Fibroblast of skin of right quadriceps (primary cell): ENCODE measurements at regions not wholly inside any gene's neighbourhood (a gene's known extent, or its start where the extent isn't known, plus 50 kb on each side); places are given as distances from the start of the nearest gene placed in this dataset.

Experiments used
- DNase-seq: peaks from one replicate; pipeline ENCODE4 v3.0.0-alpha.2; 2013

DNA sequence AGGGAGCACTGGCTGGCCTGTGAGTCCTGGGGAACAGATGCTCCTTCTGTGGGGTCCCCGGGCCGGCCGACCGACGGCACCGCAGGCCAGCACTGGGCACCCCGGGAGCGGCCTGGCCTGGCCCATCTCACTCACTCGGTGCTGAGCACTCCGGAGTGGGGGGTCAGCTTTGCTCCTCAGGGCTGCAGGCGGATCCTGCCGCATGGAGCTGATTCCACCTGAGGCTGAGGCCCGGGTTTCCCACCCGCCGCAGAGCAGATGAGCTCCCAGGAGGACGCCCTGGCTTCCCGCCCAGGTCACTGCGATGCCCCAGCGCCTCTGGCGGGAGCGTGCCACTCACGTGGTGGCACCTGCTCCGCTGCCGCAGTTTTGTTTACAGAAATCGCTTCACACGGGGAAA, 418.6 kb downstream of the GALR1 start:
- no peak for DNase-seq

DNA sequence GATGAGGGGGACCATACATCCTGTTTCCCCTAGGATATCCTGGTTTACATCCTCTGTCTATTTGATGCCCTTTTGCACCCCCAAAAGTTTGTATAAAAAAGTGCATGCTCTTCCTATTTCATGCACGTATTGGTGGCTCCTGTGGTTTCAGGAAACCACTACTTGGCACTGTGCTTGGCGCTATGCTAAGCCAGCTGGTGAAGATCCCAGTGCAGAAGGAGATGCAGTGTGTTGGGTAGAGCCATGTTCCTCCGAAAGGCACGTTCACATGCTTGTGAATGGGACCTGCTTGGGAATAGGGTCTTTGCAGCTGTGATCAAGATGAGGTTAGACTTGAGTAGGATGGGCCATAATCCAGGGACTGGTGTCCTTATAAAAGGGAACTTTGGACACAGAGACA, 419.7 kb downstream of the GALR1 start:
- no peak for DNase-seq

DNA sequence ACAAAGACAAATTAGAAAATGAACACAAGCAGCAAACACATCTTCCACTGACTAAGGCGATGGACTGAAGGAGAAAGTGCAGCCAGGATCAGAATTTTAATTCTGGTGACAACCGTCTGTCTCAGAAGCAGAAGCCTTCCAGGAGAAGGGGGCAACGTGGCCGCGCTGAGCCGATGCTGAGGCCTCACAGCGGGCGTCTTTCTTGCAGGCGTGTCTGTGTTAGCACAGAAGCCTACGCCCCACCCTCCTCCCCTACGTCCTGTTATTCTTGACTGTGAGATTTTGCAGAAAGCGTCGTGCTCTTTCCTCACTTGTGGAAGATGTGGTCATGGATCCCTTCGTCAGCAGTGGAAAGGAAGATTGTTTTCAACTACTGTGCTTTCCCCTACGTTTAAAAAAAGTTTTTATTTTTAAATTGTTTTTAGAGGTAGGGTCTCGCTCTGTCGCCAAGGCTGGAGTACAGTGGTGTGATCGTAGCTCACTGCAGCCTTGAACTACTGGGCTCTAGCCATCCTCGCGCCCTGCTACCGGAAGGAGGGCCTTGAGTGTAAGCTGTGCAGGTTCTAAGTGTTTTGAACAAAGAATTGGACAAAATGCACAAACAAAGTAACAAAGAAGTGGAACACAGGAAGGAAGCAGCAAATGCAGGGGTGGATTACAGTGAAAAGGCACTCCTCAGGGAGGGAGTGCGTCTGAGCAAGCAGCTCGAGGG, 422.0 kb downstream of the GALR1 start:
- DNase-seq: no peak

DNA sequence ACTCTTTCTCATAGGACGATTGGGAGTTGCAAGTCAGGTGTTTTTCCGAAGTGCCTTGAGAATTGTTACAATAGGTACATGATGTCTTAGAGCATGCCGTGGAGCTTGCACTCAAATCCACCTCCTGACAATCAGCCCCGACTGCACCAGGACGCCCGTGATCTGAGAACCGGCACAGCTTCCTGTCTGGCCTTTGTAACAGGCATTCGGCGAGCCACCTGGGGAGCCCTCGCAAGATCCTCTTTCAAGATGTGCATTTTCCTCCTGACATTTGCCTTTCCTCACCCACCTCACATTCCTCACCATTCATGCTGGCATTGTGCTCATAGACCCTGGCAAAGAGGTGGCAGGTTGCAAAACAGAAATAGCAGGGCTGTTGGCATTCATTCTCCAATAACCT, 427.3 kb downstream of the GALR1 start:
- DNase-seq: no peak

GRCh38 chr18:77677536-77677935, 427.9 kb downstream of the GALR1 start:
- no peak for DNase-seq

GRCh38 chr18:77679869-77680268, 430.2 kb downstream of the GALR1 start:
- DNase-seq: no peak

GRCh38 chr18:77700051-77700450, 450.4 kb downstream of the GALR1 start:
- DNase-seq: no peak

DNA sequence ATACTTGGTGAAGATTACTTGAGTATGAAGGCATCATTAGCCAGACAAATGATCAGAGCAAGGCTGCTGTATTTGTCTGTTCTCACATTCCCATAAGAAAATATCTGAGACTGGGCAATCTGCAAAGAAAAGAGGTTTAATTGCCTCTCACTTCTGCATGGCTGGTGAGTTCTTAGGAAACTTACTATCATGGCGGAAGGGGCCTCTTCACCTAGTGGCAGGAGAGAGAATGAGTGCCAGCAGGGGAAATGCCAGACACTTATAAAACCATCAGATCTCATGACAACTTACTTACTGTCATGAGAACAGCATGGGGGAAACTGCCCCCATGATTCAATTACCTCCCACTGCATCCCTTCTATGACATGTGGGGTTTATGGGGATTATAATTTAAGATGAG, 452.3 kb downstream of the GALR1 start:
- no peak for DNase-seq

- no peak for DNase-seq
Measured at GRCh38 chr18:77702686-77703085, 453.0 kb downstream of the GALR1 start.

- no peak for DNase-seq
Measured at GRCh38 chr18:77705301-77705700, 455.7 kb downstream of the GALR1 start.

GRCh38 chr18:77708826-77709506, 459.3 kb downstream of the GALR1 start:
- DNase-seq: peak; percentile 16

GRCh38 chr18:77711096-77711495, 461.4 kb downstream of the GALR1 start:
- no peak for DNase-seq

- DNase-seq: no peak
Measured at GRCh38 chr18:77714716-77715115, 465.1 kb downstream of the GALR1 start.

GRCh38 chr18:77716282-77716681, 466.6 kb downstream of the GALR1 start:
- DNase-seq: no peak

GRCh38 chr18:77733292-77733903, 483.8 kb downstream of the GALR1 start:
- DNase-seq: no peak

GRCh38 chr18:77736842-77737241, 487.2 kb downstream of the GALR1 start:
- DNase-seq: no peak

DNA sequence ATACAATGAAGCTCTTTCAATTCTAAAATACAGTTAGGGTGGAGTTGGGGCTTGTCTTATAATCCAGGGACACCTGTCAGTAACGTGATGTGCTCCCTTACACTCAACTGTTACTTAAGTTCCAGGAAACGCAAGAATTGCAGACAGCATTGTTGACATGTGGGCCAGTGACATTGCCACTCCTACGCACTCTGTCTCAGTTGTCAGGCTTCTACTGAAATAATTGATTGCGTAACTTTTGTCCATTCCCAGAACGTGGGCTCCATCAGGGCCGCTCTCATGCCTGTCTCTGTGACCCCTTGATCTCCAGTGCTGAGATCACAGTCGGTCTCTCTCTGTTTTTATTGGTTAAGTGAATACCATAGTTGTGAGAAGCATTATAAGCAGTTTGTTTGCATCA, 487.8 kb downstream of the GALR1 start:
- DNase-seq: no peak

GRCh38 chr18:77749089-77749488, 499.4 kb downstream of the GALR1 start:
- DNase-seq: no peak

DNA sequence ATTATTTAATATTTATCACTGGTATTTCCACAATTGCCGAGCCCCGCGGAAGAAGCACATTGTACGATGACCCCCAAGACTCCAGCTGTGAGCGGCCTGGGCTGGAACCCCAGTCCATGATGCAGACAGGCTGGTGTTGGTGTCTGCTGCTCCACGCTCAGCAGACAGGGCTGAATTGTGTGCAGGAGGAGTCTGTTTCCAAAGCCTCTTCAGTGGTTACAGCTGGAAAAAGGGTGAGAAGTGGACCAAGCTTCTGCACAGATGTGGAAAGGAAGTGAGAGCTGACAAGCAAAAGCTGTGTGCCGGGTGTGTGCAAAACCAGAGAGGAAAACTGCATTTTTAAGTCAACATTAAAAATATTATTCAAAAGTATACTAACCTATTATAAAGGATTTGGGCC, 500.4 kb downstream of the GALR1 start:
- DNase-seq: no peak

- no peak for DNase-seq
Measured at GRCh38 chr18:77754475-77755044, 504.9 kb downstream of the GALR1 start.

GRCh38 chr18:77755187-77755586, 505.5 kb downstream of the GALR1 start:
- no peak for DNase-seq

DNA sequence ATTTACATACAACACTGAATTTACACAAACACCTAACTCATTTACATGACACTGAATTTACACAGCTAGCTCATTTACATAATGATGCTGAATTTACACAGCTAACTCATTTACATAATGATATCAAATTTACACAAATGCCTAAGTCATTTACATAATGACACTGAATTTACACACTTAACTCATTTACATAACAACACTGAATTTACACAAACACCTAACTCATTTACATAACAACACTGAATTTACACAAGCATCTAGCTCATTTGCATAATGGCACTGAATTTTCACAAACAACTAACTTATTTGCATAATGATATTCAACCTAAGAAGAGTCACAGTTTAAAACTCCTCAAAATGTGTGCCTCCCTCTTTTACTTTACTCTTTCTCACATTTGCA, 511.7 kb downstream of the GALR1 start:
- DNase-seq: no peak

DNA sequence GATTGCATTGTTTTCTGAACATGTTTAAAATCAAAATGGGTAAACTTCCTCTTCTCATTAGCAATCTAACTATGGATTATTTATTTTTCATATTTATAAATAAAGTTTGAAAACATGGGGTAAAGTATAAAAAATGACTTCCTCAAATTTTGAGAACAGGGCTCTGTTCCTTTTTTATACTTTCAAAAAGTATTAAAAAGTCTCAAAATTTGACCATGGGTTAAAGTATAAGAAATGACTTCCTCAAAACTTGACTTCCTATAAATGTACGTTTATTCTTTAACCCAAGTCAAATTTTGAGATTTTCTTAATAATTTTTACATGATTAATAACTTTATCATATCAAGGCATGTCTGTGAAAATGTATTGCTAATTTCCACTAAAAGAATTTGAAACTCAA, 512.4 kb downstream of the GALR1 start:
- DNase-seq: no peak

DNA sequence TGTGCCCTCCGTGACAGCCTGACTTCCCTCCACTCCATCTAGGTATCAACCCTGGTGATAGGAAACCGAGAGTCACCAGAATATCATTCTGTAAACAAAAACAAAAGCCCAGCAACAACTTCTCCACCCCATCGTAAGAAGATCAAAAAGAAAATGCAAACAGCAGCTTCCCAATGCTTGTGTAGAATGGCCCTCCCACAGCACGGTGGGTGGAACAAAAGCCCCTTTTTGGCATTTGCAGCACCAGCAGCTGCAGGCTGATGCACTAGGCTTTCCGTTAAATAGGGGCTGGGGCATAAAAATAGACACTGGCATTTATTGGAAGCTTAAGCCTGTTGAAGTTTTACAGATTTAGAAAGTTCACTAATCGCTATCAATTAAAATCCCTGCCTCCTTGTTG, 513.0 kb downstream of the GALR1 start:
- no peak for DNase-seq
